H9 (cell line): ENCODE measurements at regions not wholly inside any gene's neighbourhood (a gene's known extent, or its start where the extent isn't known, plus 50 kb on each side); places are given as distances from the start of the nearest gene placed in this dataset.

Experiments used
- DNase-seq: peaks from one replicate; pipeline ENCODE4 v3.0.0-alpha.2; 2017
- H2AFZ ChIP-seq: one replicate; pipeline ENCODE4 v1.6.1; 2013; ENCODE audit warnings: mild to moderate bottlenecking, low read length, control low read depth, moderate library complexity
- H2AK5ac ChIP-seq: 2 replicates; pipeline ENCODE4 v1.6.1; 2013; ENCODE audit warnings: low read length, control low read depth, mixed read lengths; ENCODE audit not compliant: insufficient read length
- H2BK120ac ChIP-seq: one replicate; pipeline ENCODE4 v1.6.1; 2013; ENCODE audit warnings: low read depth, mild to moderate bottlenecking, low read length, control low read depth, inconsistent platforms; ENCODE audit not compliant: poor library complexity, severe bottlenecking
- H2BK12ac ChIP-seq: 2 replicates; pipeline ENCODE4 v1.6.1; 2013; ENCODE audit warnings: low read length, control low read depth, mixed read lengths, low read depth; ENCODE audit not compliant: insufficient read length
- H2BK15ac ChIP-seq: 2 replicates; pipeline ENCODE4 v1.6.1; 2013; ENCODE audit warnings: low read depth, low read length, control low read depth
- H2BK20ac ChIP-seq: one replicate; pipeline ENCODE4 v1.6.1; 2013; ENCODE audit warnings: low read depth, mild to moderate bottlenecking, low read length, control low read depth, inconsistent platforms; ENCODE audit not compliant: poor library complexity, severe bottlenecking
- H2BK5ac ChIP-seq: 2 replicates; pipeline ENCODE4 v1.6.1; 2013; ENCODE audit warnings: low read length, control low read depth, mixed read lengths; ENCODE audit not compliant: insufficient read length
- H3K14ac ChIP-seq: 2 replicates; pipeline ENCODE4 v1.6.1; 2013; ENCODE audit warnings: low read length, control low read depth; ENCODE audit not compliant: insufficient read depth
- H3K18ac ChIP-seq: 2 replicates; pipeline ENCODE4 v1.6.1; 2013; ENCODE audit warnings: low read depth, mild to moderate bottlenecking, mixed read lengths, low read length, control low read depth; ENCODE audit not compliant: insufficient read length
- H3K23ac ChIP-seq: 2 replicates; pipeline ENCODE4 v1.6.1; 2013; ENCODE audit warnings: low read length, control low read depth, mixed read lengths, low read depth; ENCODE audit not compliant: insufficient read length
- H3K23me2 ChIP-seq: 2 replicates; pipeline ENCODE4 v1.6.1; 2013; ENCODE audit warnings: low read depth, mild to moderate bottlenecking, mixed read lengths, low read length, control low read depth; ENCODE audit not compliant: insufficient read length, poor library complexity, severe bottlenecking
- H3K27ac ChIP-seq: 2 replicates; pipeline ENCODE4 v1.5.1; 2013; ENCODE audit warnings: low read length, control low read depth, mixed read lengths, low read depth; ENCODE audit not compliant: insufficient read length
- H3K27me3 ChIP-seq: 2 replicates; pipeline ENCODE4 v1.6.1; 2013; ENCODE audit warnings: low read length, control low read depth, inconsistent platforms; ENCODE audit not compliant: insufficient read depth
- H3K4ac ChIP-seq: 2 replicates; pipeline ENCODE4 v1.6.1; 2013; ENCODE audit warnings: low read depth, mild to moderate bottlenecking, control low read depth, inconsistent platforms, low read length, moderate library complexity
- H3K4me1 ChIP-seq: 2 replicates; pipeline ENCODE4 v1.6.1; 2013; ENCODE audit warnings: low read length, control low read depth, inconsistent platforms; ENCODE audit not compliant: insufficient read depth
- H3K4me2 ChIP-seq: 2 replicates; pipeline ENCODE4 v1.6.1; 2013; ENCODE audit warnings: low read length, control low read depth, mixed read lengths; ENCODE audit not compliant: insufficient read length, insufficient read depth
- H3K56ac ChIP-seq: 2 replicates; pipeline ENCODE4 v1.6.1; 2013; ENCODE audit warnings: low read depth, mild to moderate bottlenecking, mixed read lengths, low read length, control low read depth; ENCODE audit not compliant: insufficient read length
- H3K79me1 ChIP-seq: 2 replicates; pipeline ENCODE4 v1.6.1; 2013; ENCODE audit warnings: low read depth, mild to moderate bottlenecking, moderate library complexity, low read length, control low read depth, inconsistent platforms; ENCODE audit not compliant: insufficient read depth, poor library complexity, severe bottlenecking
- H3K79me2 ChIP-seq: 2 replicates; pipeline ENCODE4 v1.6.1; 2013; ENCODE audit warnings: low read length, control low read depth, inconsistent platforms; ENCODE audit not compliant: insufficient read depth
- H3K9ac ChIP-seq: 2 replicates; pipeline ENCODE4 v1.6.1; 2013; ENCODE audit warnings: low read length, control low read depth, mixed read lengths; ENCODE audit not compliant: insufficient read length; ENCODE audit errors: extremely low read depth
- H3K9me3 ChIP-seq: one replicate; pipeline ENCODE4 v1.6.1; 2013; ENCODE audit warnings: low read depth, low read length, inconsistent platforms; ENCODE audit not compliant: control insufficient read depth
- H3T11ph ChIP-seq: one replicate; pipeline ENCODE4 v1.6.1; 2013; ENCODE audit warnings: mild to moderate bottlenecking, low read length, control low read depth, inconsistent platforms
- H4K20me1 ChIP-seq: one replicate; pipeline ENCODE4 v1.6.1; 2013; ENCODE audit not compliant: control insufficient read depth, insufficient read length, insufficient read depth
- H4K5ac ChIP-seq: 2 replicates; pipeline ENCODE4 v1.6.1; 2013; ENCODE audit warnings: low read depth, mild to moderate bottlenecking, mixed read lengths, low read length, control low read depth; ENCODE audit not compliant: insufficient read length
- H4K8ac ChIP-seq: replicated peaks from 2 replicates; pipeline ENCODE4 v1.6.1; 2013; ENCODE audit warnings: low read length, control low read depth, mixed read lengths, low read depth; ENCODE audit not compliant: insufficient read length
- H4K91ac ChIP-seq: 2 replicates; pipeline ENCODE4 v1.6.1; 2013; ENCODE audit warnings: low read depth, mild to moderate bottlenecking, moderate library complexity, mixed read lengths, low read length, control low read depth; ENCODE audit not compliant: insufficient read length
- H3K27ac Mint-ChIP-seq, 3 experiments: 2 replicates in 2 of 3; 3 replicates in 1 of 3; pipeline ENCODE4 v1.8.0; 2020 to 2021; ENCODE audit warnings: mixed read lengths in 3 of 3, mild to moderate bottlenecking in 1 of 3, moderate library complexity in 1 of 3
- H3K27me3 Mint-ChIP-seq: 2 replicates; pipeline ENCODE4 v1.8.0; 2021; ENCODE audit warnings: low read depth, mild to moderate bottlenecking, moderate library complexity, mixed read lengths
- H3K36me3 Mint-ChIP-seq, 3 experiments: 2 replicates in 2 of 3; 3 replicates in 1 of 3; pipeline ENCODE4 v1.8.0; 2020 to 2021; ENCODE audit warnings: low read depth in 3 of 3, mixed read lengths in 3 of 3; ENCODE audit not compliant: insufficient read depth in 1 of 3
- H3K4me1 Mint-ChIP-seq, 2 experiments: 2 replicates each; pipeline ENCODE4 v1.8.0; 2020; ENCODE audit warnings: mixed read lengths in 2 of 2
- H3K4me3 Mint-ChIP-seq, 2 experiments: 2 replicates in 1 of 2; 3 replicates in 1 of 2; pipeline ENCODE4 v1.8.0; 2020 to 2021; ENCODE audit warnings: mild to moderate bottlenecking in 2 of 2, mixed read lengths in 2 of 2, moderate library complexity in 1 of 2
- H3K9me3 Mint-ChIP-seq, 2 experiments: 2 replicates in 1 of 2; 3 replicates in 1 of 2; pipeline ENCODE4 v1.8.0; 2020; ENCODE audit warnings: mild to moderate bottlenecking in 2 of 2, mixed read lengths in 2 of 2, moderate library complexity in 1 of 2
- WGBS: extraction: QIAGEN DNeasy Blood & Tissue Kit; methylation state at CpG from one replicate; pipeline ENCODE4 v1.1.7; 2013; ENCODE audit warnings: missing lambda C conversion rate, low lambda C conversion rate, mixed read lengths; ENCODE audit not compliant: insufficient read length; ENCODE audit errors: extremely low coverage; 5-methylcytosine and 5-hydroxymethylcytosine counted together
- TF ChIP-seq, protein P1 (sequence below): fragments of 200-600 bp; sonication (generic); conservative IDR thresholded peaks from 3 replicates; pipeline ENCODE4 v1.8.0; 2021; ENCODE audit warnings: antibody characterized with exemption, mild to moderate bottlenecking

- Histone ChIP-seq H3K79me1 (no peaks in the 10 kb centered on the region), H3K79me2 (no peaks in the 10 kb centered on the region), H4K5ac (no peak overlapping the region), H2BK5ac (no peak overlapping the region), H4K8ac (no peak overlapping the region), H3K27ac (no peak overlapping the region), H4K91ac (no peak overlapping the region), H2BK20ac (no peak overlapping the region), H3K23me2 (no peaks in the 10 kb centered on the region), H3K14ac (no peak overlapping the region), H3K56ac (no peak overlapping the region), H2AK5ac (no peak overlapping the region), H3K18ac (no peak overlapping the region), H3K23ac (no peak overlapping the region), H3K27me3 (no peaks in the 10 kb centered on the region), H2AFZ (no peak overlapping the region), H3K4me2 (no peak overlapping the region), H3K4ac (no peak overlapping the region), H2BK120ac (no peak overlapping the region), H3T11ph (no peak overlapping the region), H2BK12ac (no peak overlapping the region), H2BK15ac (no peak overlapping the region), H3K9ac (no peak overlapping the region), H4K20me1 (no peaks in the 10 kb centered on the region), H3K4me1 (no peaks in the 10 kb centered on the region), H3K9me3 (no peaks in the 10 kb centered on the region)
- TF ChIP-seq, protein P1, sequence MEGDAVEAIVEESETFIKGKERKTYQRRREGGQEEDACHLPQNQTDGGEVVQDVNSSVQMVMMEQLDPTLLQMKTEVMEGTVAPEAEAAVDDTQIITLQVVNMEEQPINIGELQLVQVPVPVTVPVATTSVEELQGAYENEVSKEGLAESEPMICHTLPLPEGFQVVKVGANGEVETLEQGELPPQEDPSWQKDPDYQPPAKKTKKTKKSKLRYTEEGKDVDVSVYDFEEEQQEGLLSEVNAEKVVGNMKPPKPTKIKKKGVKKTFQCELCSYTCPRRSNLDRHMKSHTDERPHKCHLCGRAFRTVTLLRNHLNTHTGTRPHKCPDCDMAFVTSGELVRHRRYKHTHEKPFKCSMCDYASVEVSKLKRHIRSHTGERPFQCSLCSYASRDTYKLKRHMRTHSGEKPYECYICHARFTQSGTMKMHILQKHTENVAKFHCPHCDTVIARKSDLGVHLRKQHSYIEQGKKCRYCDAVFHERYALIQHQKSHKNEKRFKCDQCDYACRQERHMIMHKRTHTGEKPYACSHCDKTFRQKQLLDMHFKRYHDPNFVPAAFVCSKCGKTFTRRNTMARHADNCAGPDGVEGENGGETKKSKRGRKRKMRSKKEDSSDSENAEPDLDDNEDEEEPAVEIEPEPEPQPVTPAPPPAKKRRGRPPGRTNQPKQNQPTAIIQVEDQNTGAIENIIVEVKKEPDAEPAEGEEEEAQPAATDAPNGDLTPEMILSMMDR = no peak
- no peak overlapping the region for H3K27ac Mint-ChIP-seq
- no peaks in the 10 kb centered on the region for H3K27me3 Mint-ChIP-seq
- no peak for DNase-seq
- H3K4me1 Mint-ChIP-seq = peaks cover 6 to 10% of the 10 kb centered on the region in 2 experiments
- WGBS = no CpG with 5 or more reads among the region's 1 CpG
- H3K4me3 Mint-ChIP-seq = no peak overlapping the region
- peaks cover 0 to 4% (median 0%) of the 10 kb centered on the region in 3 experiments; a peak in 2 of 7 replicates for H3K36me3 Mint-ChIP-seq
- H3K9me3 Mint-ChIP-seq = peaks cover 5 to 12% of the 10 kb centered on the region in 2 experiments; a peak in 4 of 5 replicates
Observed at GRCh38 chr2:22035361-22035830, 911.6 kb downstream of the TDRD15 start.
